ENCODE measurements at regions not wholly inside any gene's neighbourhood (a gene's known extent, or its start where the extent isn't known, plus 50 kb on each side); places are given as distances from the start of the nearest gene placed in this dataset.

- intact Hi-C loops (cut with micrococcal nuclease; ENCODE audit: unreplicated experiment): no loop called here
- POLR2A ChIA-PET: no interaction called here
- CTCF ChIA-PET: no interaction called here
- H3K4me1 ChIP-seq (ENCODE audit: control insufficient read depth, insufficient read depth, low read length): no peaks in the 10 kb centered on the region
- 0% methylated on average over 5 of the region's 5 CpGs for WGBS (ENCODE audit: insufficient coverage, insufficient replicate concordance, low lambda C conversion rate, missing lambda C conversion rate)
- H3K9me3 ChIP-seq (replicated peaks; ENCODE audit: control insufficient read depth, insufficient read depth, low read length): no peaks in the 10 kb centered on the region; the same call in 1 of the 3 replicates
- H3K27ac ChIP-seq (ENCODE audit: control insufficient read depth, insufficient read depth): no peak overlapping the region
- SMC1A ChIA-PET (ENCODE audit: uncharacterized antibody, unreplicated experiment): no interaction called here
- H3K27me3 ChIP-seq (replicated peaks in 1 of 2; ENCODE audit: control insufficient read depth in 2 of 2, insufficient read depth in 2 of 2, low read length in 1 of 2): no peaks in the 10 kb centered on the region
- no peaks in the 10 kb centered on the region for H3K36me3 ChIP-seq (ENCODE audit: control insufficient read depth in 2 of 2, insufficient read depth in 2 of 2, low read length in 1 of 2)
- no peak overlapping the region for H3K4me3 ChIP-seq
- DNase-seq (ENCODE audit: low read depth, low spot score) (no peak), ATAC-seq (no peak), FAIRE-seq (no peak)
- BruUV-seq (replicated peaks): no TSS peak
- no peak overlapping the region for H3K4me2 ChIP-seq (ENCODE audit: control insufficient read depth, insufficient read depth)
- H3K9ac ChIP-seq (ENCODE audit: control insufficient read depth, insufficient read depth, low read length): no peak overlapping the region
- RAD21 ChIA-PET (ENCODE audit: unreplicated experiment): no interaction called here
- in situ Hi-C loops (cut with MboI): no loop called here
- no peak overlapping the region for H2AFZ ChIP-seq (ENCODE audit: control insufficient read depth, low read depth, low read length)
- TF ChIP-seq PKNOX1 (IDR thresholded peaks at IDR 0.05) (no peak), KLF5 (IDR thresholded peaks at IDR 0.05; ENCODE audit: partially characterized antibody) (no peak), CHD1 (IDR thresholded peaks at IDR 0.05; ENCODE audit: low read depth, low read length) (no peak), FOS (IDR thresholded peaks at IDR 0.05; ENCODE audit: borderline replicate concordance, extremely low read depth, insufficient read length) (no peak), ESRRA (IDR thresholded peaks at IDR 0.05; ENCODE audit: low read length) (no peak), HDAC2 (IDR thresholded peaks at IDR 0.05) (no peak), MTA2 (IDR thresholded peaks at IDR 0.05; ENCODE audit: low read depth) (no peak), STAT3 (IDR thresholded peaks at IDR 0.05; ENCODE audit: low read depth, low read length) (no peak), SRF (IDR thresholded peaks at IDR 0.05; ENCODE audit: low read depth in 2 of 2, low read length in 2 of 2) (no peak), SMARCA5 (IDR thresholded peaks at IDR 0.05) (no peak), EGR1 (IDR thresholded peaks at IDR 0.05; ENCODE audit: borderline replicate concordance in 1 of 2, low read depth in 2 of 2, low read length in 2 of 2) (no peak), NFYB (IDR thresholded peaks at IDR 0.05; ENCODE audit: insufficient read depth, low read depth, low read length) (no peak), POLR2AphosphoS5 (IDR thresholded peaks at IDR 0.05; ENCODE audit: low read length) (no peak), MTA3 (IDR thresholded peaks at IDR 0.05; ENCODE audit: borderline replicate concordance, low read length) (no peak), ELK1 (IDR thresholded peaks at IDR 0.05; ENCODE audit: low read depth, low read length) (no peak), RAD21 (IDR thresholded peaks at IDR 0.05; ENCODE audit: insufficient read depth, low read depth, low read length) (no peak)
- no peaks in the 10 kb centered on the region for H4K20me1 ChIP-seq (ENCODE audit: control insufficient read depth, insufficient read depth)
- no peaks in the 10 kb centered on the region for H3K79me2 ChIP-seq (ENCODE audit: control insufficient read depth, insufficient read depth, low read length)
These were observed 221.7 kb downstream of the COG6 start for GRCh38 chr13:39877134-39877533.
